Kidney (tissue), 13 donors: ENCODE measurements at regions not wholly inside any gene's neighbourhood (a gene's known extent, or its start where the extent isn't known, plus 50 kb on each side); places are given as distances from the start of the nearest gene placed in this dataset.

Experiments
- DNase-seq, 5 donors: peaks; one replicate each; pipeline ENCODE4 v3.0.0-alpha.2; 2013 to 2020
- FAIRE-seq: peaks from 2 replicates; lab custom pipeline; 2012; peaks lifted over from hg19 to GRCh38; lab: Jason Lieb, UNC
- H3K27ac ChIP-seq, 2 donors: one replicate each; pipeline ENCODE4 v1.7.0; 2013; ENCODE audit warnings: low read depth in 2 of 2, low read length in 2 of 2, inconsistent platforms in 1 of 2
- H3K27me3 ChIP-seq: one replicate; pipeline ENCODE4 v1.7.1; 2013; ENCODE audit warnings: low read length, inconsistent platforms; ENCODE audit not compliant: control insufficient read depth, insufficient read depth
- H3K36me3 ChIP-seq, 3 donors: one replicate each; pipeline versions ENCODE4 v1.7.0 to v1.7.1; 2013; ENCODE audit warnings: low read length in 3 of 3, control low read depth in 1 of 3, inconsistent platforms in 1 of 3; ENCODE audit not compliant: insufficient read depth in 3 of 3, control insufficient read depth in 2 of 3
- H3K4me1 ChIP-seq, 3 donors: one replicate each; pipeline versions ENCODE4 v1.7.0 to v1.7.1; 2013; ENCODE audit warnings: low read length in 3 of 3, inconsistent platforms in 1 of 3, low read depth in 1 of 3; ENCODE audit not compliant: control insufficient read depth in 2 of 3, insufficient read depth in 2 of 3
- H3K4me3 ChIP-seq, 3 donors: one replicate each; pipeline versions ENCODE4 v1.7.0 to v1.8.1; 2013; ENCODE audit warnings: low read length in 3 of 3, control low read depth in 1 of 3, inconsistent platforms in 1 of 3
- H3K9ac ChIP-seq, 3 donors: one replicate each; pipeline versions ENCODE4 v1.7.0 to v1.7.1; 2013; ENCODE audit warnings: low read length in 3 of 3, control low read depth in 1 of 3, inconsistent platforms in 1 of 3
- H3K9me3 ChIP-seq, 3 donors: one replicate each; pipeline versions ENCODE4 v1.7.0 to v1.7.1; 2013; ENCODE audit warnings: low read length in 3 of 3, control low read depth in 1 of 3, inconsistent platforms in 1 of 3; ENCODE audit not compliant: control insufficient read depth in 2 of 3, insufficient read depth in 1 of 3
- intact Hi-C: fragments of 100-400 bp; cut with DNase I; formaldehyde crosslinking; loops from one replicate; pipeline ENCODE4 v1.11.1; 2022
- TF ChIP-seq, protein P1 (sequence below): IDR thresholded peaks from 3 replicates; pipeline ENCODE4 v1.5.1; 2012; ENCODE audit warnings: mild to moderate bottlenecking, moderate library complexity, borderline replicate concordance; ENCODE audit not compliant: insufficient read depth; ENCODE audit errors: extremely low read depth
- donor health status: control.
- donor health status: control.
- donor health status: control.
- donor health status: control.
- donor health status: control.
- donor health status: DM: yes; HTN: yes; CAD: no.
- donor health status: Normal renal cell carcinoma (clear cell type).

DNA sequence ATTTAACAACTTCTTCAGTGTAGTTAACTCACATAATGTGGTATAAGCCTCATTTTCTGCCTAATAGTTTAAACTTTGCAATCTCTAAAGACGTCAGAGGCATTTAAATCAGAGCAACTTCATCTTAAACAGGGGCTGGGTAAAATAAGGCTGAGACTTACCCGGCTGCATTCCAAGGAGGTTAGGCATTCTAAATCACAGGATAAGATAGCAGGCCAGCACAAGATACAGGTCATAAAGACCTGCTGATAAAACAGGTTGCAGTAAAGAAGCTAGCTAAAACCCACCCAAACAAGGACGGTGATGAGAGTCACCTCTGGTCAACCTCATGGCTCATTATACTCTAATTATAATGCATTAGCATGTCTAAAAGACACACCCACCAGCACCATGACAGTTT, 115.6 kb upstream of the PKP2 start:
- H3K9me3 ChIP-seq, result peaks cover 0 to 6% (median 0%) of the 10 kb centered on the region in 3 donors
- no peaks in the 10 kb centered on the region for H3K4me1 ChIP-seq
- DNase-seq, result no peak
- TF ChIP-seq, protein P1, sequence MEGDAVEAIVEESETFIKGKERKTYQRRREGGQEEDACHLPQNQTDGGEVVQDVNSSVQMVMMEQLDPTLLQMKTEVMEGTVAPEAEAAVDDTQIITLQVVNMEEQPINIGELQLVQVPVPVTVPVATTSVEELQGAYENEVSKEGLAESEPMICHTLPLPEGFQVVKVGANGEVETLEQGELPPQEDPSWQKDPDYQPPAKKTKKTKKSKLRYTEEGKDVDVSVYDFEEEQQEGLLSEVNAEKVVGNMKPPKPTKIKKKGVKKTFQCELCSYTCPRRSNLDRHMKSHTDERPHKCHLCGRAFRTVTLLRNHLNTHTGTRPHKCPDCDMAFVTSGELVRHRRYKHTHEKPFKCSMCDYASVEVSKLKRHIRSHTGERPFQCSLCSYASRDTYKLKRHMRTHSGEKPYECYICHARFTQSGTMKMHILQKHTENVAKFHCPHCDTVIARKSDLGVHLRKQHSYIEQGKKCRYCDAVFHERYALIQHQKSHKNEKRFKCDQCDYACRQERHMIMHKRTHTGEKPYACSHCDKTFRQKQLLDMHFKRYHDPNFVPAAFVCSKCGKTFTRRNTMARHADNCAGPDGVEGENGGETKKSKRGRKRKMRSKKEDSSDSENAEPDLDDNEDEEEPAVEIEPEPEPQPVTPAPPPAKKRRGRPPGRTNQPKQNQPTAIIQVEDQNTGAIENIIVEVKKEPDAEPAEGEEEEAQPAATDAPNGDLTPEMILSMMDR, result no peak
- no peaks in the 10 kb centered on the region for H3K36me3 ChIP-seq
- H3K9ac ChIP-seq, result no peak overlapping the region
- intact Hi-C loops, result no loop called here
- H3K27ac ChIP-seq, result no peak overlapping the region
- H3K4me3 ChIP-seq, result no peak overlapping the region
- FAIRE-seq, result no peak
- H3K27me3 ChIP-seq, result no peaks in the 10 kb centered on the region

DNA sequence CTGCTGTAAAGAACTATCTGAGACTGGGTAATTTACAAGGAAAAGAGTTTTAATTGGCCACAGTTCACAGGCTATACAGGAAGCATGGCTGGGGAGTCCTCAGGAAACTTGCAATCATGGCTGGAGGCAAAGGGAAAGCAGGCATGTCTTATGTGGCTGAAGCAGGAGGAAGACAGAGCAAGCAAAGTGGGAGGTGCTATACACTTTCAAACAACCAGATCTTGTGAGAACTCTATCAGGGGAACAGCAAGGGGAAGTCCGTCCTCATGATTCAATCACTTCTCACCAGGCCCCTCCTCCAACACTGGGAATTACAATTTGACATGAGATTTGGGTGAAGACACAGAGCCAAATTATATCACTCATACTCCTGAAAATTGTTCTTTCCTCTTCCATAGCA, 109.5 kb upstream of the PKP2 start:
- no peak overlapping the region for H3K27ac ChIP-seq
- DNase-seq (no peak), FAIRE-seq (no peak)
- no peak overlapping the region for H3K9ac ChIP-seq
- H3K9me3 ChIP-seq, result no peaks in the 10 kb centered on the region
- H3K27me3 ChIP-seq, result no peaks in the 10 kb centered on the region
- H3K4me1 ChIP-seq, result no peaks in the 10 kb centered on the region
- no peak overlapping the region for H3K4me3 ChIP-seq
- no peaks in the 10 kb centered on the region for H3K36me3 ChIP-seq
- intact Hi-C loops, result no loop called here
- TF ChIP-seq, protein P1, result no peak

DNA sequence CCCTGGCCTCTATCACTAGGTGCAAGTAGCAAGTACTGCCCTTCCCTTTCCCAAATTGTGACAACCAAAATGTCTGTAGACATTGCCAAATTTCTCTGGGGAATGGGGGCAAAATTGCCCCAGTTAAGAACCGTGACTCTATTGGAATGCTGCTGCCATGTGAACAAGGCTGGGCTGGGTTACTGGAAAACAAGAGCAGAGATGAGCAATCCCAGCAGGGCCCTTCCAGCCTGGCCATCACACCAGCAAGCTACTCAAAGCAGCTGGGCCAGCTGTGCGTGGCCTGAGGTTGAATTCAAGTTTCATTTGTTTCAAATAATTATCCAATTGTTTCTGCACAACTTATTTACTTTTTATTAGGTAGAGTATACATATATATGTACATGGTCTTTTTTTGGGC, 103.4 kb upstream of the PKP2 start:
- H3K9ac ChIP-seq, result no peak overlapping the region
- no peak overlapping the region for H3K4me3 ChIP-seq
- TF ChIP-seq, protein P1, result no peak
- FAIRE-seq (no peak), DNase-seq (no peak)
- H3K4me1 ChIP-seq, result no peaks in the 10 kb centered on the region
- H3K36me3 ChIP-seq, result no peaks in the 10 kb centered on the region
- intact Hi-C loops, result no loop called here
- no peak overlapping the region for H3K27ac ChIP-seq
- no peaks in the 10 kb centered on the region for H3K9me3 ChIP-seq
- H3K27me3 ChIP-seq, result no peaks in the 10 kb centered on the region

DNA sequence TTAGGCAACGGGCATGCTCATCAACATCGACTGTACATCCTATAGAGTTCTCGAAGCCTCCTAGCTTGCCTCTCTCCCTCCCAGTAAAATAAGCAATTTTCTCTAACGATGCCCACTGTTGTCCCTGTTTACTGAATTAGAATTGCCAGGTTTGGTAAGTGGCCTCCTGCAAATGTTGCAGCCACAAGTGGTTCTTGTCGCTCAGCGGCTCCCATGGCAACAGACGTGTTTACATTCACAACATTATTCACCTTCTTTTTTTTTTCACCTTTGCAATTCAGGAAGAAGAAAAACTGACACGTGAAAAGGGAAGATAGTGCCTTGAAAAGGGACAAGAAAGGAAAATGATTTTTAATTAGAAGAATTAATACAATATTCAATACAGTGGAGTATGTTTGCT, 100.9 kb upstream of the PKP2 start:
- DNase-seq (no peak), FAIRE-seq (no peak)
- H3K9ac ChIP-seq, result no peak overlapping the region
- no peak overlapping the region for H3K4me3 ChIP-seq
- no peaks in the 10 kb centered on the region for H3K27me3 ChIP-seq
- TF ChIP-seq, protein P1, result no peak
- no peak overlapping the region for H3K27ac ChIP-seq
- H3K36me3 ChIP-seq, result no peaks in the 10 kb centered on the region
- no peaks in the 10 kb centered on the region for H3K4me1 ChIP-seq
- no peaks in the 10 kb centered on the region for H3K9me3 ChIP-seq
- intact Hi-C loops, result no loop called here
